ENCODE measurements at regions not wholly inside any gene's neighbourhood (a gene's known extent, or its start where the extent isn't known, plus 50 kb on each side); places are given as distances from the start of the nearest gene placed in this dataset.

DNA sequence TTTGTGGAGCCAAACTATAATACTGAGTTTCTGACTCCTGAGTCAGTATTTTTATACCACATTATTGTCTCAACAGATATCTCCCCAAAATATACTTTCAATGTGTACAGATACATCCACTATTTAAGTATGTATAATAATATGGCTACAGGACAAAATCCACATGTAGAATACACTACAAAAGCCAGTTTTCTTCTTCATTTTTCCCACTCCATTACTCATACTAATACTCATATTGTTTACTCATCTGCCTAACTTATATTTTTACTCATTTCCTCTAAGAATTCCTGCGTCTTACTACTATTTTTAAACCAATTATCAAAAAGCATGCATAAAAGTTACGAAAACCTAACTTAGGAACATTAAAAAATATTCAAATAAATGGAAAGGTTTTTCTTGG is 440.8 kb downstream of the ZNF385D start:
- no peak for ATAC-seq
- no peak for TF ChIP-seq TOX (CRISPR knock-in tag; IDR thresholded peaks at IDR 0.05; ENCODE audit: borderline replicate concordance)

- ATAC-seq: no peak
- TF ChIP-seq ZNF565 (CRISPR knock-in tag; conservative IDR thresholded peaks at IDR 0.05; ENCODE audit: low read depth) (no peak), ARNTL (CRISPR knock-in tag; IDR thresholded peaks at IDR 0.05; ENCODE audit: borderline replicate concordance, low read depth) (no peak), PPARA (CRISPR knock-in tag; IDR thresholded peaks at IDR 0.05; ENCODE audit: borderline replicate concordance) (no peak), ZFP30 (CRISPR knock-in tag; IDR thresholded peaks at IDR 0.05) (no peak), POU6F1 (CRISPR knock-in tag; IDR thresholded peaks at IDR 0.05; ENCODE audit: borderline replicate concordance, low read depth) (no peak), OSR1 (CRISPR knock-in tag; IDR thresholded peaks at IDR 0.05) (no peak), PATZ1 (CRISPR knock-in tag; IDR thresholded peaks at IDR 0.05; ENCODE audit: borderline replicate concordance) (no peak), TOX (CRISPR knock-in tag; IDR thresholded peaks at IDR 0.05; ENCODE audit: borderline replicate concordance) (no peak), ESRRG (CRISPR knock-in tag; IDR thresholded peaks at IDR 0.05) (no peak), TCF4 (CRISPR knock-in tag; IDR thresholded peaks at IDR 0.05; ENCODE audit: borderline replicate concordance) (no peak), ZFP3 (CRISPR knock-in tag; IDR thresholded peaks at IDR 0.05) (no peak), SNAI2 (CRISPR knock-in tag; IDR thresholded peaks at IDR 0.05) (no peak), ZNF8 (CRISPR knock-in tag; IDR thresholded peaks at IDR 0.05) (no peak), ZNF70 (CRISPR knock-in tag; IDR thresholded peaks at IDR 0.05) (no peak), ZC3H10 (CRISPR knock-in tag; IDR thresholded peaks at IDR 0.05) (no peak)
These were observed 453.7 kb downstream of the ZNF385D start for GRCh38 chr3:21297304-21297703.

- no peak for TF ChIP-seq ZFP3 (CRISPR knock-in tag; IDR thresholded peaks at IDR 0.05)
- TF ChIP-seq ZFP30 (CRISPR knock-in tag; IDR thresholded peaks at IDR 0.05): no peak
- no peak for TF ChIP-seq SNAI2 (CRISPR knock-in tag; IDR thresholded peaks at IDR 0.05)
- peak; percentile 53; the same call in 2 of the 3 replicates for ATAC-seq
These were observed 456.2 kb downstream of the ZNF385D start for GRCh38 chr3:21294768-21295167.

- no peak for TF ChIP-seq SNAI2 (CRISPR knock-in tag; IDR thresholded peaks at IDR 0.05)
- TF ChIP-seq BACH2 (CRISPR knock-in tag; IDR thresholded peaks at IDR 0.05; ENCODE audit: borderline replicate concordance): no peak
- no peak for TF ChIP-seq PPARA (CRISPR knock-in tag; IDR thresholded peaks at IDR 0.05; ENCODE audit: borderline replicate concordance)
- no peak for TF ChIP-seq ZNF565 (CRISPR knock-in tag; conservative IDR thresholded peaks at IDR 0.05; ENCODE audit: low read depth)
- TF ChIP-seq ESRRG (CRISPR knock-in tag; IDR thresholded peaks at IDR 0.05): no peak
- no peak for TF ChIP-seq ZNF70 (CRISPR knock-in tag; IDR thresholded peaks at IDR 0.05)
- TF ChIP-seq ZFP3 (CRISPR knock-in tag; IDR thresholded peaks at IDR 0.05): no peak
- no peak for ATAC-seq
These were observed 458.0 kb downstream of the ZNF385D start for GRCh38 chr3:21292971-21293370.

- no peak for ATAC-seq
These were observed 460.5 kb downstream of the ZNF385D start for GRCh38 chr3:21290557-21290956.

More at GRCh38 chr3:21290557-21290956, 460.5 kb downstream of the ZNF385D start:
- TF ChIP-seq OSR1 (CRISPR knock-in tag; IDR thresholded peaks at IDR 0.05): no peak
- TF ChIP-seq TCF4 (CRISPR knock-in tag; IDR thresholded peaks at IDR 0.05; ENCODE audit: borderline replicate concordance): no peak
- TF ChIP-seq SNAI2 (CRISPR knock-in tag; IDR thresholded peaks at IDR 0.05): no peak
- TF ChIP-seq, protein P1, sequence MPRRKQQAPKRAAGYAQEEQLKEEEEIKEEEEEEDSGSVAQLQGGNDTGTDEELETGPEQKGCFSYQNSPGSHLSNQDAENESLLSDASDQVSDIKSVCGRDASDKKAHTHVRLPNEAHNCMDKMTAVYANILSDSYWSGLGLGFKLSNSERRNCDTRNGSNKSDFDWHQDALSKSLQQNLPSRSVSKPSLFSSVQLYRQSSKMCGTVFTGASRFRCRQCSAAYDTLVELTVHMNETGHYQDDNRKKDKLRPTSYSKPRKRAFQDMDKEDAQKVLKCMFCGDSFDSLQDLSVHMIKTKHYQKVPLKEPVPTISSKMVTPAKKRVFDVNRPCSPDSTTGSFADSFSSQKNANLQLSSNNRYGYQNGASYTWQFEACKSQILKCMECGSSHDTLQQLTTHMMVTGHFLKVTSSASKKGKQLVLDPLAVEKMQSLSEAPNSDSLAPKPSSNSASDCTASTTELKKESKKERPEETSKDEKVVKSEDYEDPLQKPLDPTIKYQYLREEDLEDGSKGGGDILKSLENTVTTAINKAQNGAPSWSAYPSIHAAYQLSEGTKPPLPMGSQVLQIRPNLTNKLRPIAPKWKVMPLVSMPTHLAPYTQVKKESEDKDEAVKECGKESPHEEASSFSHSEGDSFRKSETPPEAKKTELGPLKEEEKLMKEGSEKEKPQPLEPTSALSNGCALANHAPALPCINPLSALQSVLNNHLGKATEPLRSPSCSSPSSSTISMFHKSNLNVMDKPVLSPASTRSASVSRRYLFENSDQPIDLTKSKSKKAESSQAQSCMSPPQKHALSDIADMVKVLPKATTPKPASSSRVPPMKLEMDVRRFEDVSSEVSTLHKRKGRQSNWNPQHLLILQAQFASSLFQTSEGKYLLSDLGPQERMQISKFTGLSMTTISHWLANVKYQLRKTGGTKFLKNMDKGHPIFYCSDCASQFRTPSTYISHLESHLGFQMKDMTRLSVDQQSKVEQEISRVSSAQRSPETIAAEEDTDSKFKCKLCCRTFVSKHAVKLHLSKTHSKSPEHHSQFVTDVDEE (CRISPR knock-in tag; IDR thresholded peaks at IDR 0.05): no peak
- TF ChIP-seq, protein P2, sequence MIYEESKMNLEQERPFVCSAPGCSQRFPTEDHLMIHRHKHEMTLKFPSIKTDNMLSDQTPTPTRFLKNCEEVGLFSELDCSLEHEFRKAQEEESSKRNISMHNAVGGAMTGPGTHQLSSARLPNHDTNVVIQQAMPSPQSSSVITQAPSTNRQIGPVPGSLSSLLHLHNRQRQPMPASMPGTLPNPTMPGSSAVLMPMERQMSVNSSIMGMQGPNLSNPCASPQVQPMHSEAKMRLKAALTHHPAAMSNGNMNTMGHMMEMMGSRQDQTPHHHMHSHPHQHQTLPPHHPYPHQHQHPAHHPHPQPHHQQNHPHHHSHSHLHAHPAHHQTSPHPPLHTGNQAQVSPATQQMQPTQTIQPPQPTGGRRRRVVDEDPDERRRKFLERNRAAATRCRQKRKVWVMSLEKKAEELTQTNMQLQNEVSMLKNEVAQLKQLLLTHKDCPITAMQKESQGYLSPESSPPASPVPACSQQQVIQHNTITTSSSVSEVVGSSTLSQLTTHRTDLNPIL (CRISPR knock-in tag; IDR thresholded peaks at IDR 0.05; ENCODE audit: low read depth): no peak
- TF ChIP-seq ZFP30 (CRISPR knock-in tag; IDR thresholded peaks at IDR 0.05): no peak
- TF ChIP-seq PPARA (CRISPR knock-in tag; IDR thresholded peaks at IDR 0.05; ENCODE audit: borderline replicate concordance): no peak
- no peak for TF ChIP-seq BACH2 (CRISPR knock-in tag; IDR thresholded peaks at IDR 0.05; ENCODE audit: borderline replicate concordance)
- no peak for TF ChIP-seq PATZ1 (CRISPR knock-in tag; IDR thresholded peaks at IDR 0.05; ENCODE audit: borderline replicate concordance)
- TF ChIP-seq ZNF565 (CRISPR knock-in tag; conservative IDR thresholded peaks at IDR 0.05; ENCODE audit: low read depth): no peak
- no peak for TF ChIP-seq CSDC2 (CRISPR knock-in tag; IDR thresholded peaks at IDR 0.05)
- no peak for TF ChIP-seq TOX (CRISPR knock-in tag; IDR thresholded peaks at IDR 0.05; ENCODE audit: borderline replicate concordance)
- no peak for TF ChIP-seq ISL1 (CRISPR knock-in tag; IDR thresholded peaks at IDR 0.05)
- TF ChIP-seq ZFP3 (CRISPR knock-in tag; IDR thresholded peaks at IDR 0.05): no peak

All from SK-N-SH treated with all-trans-retinoic acid at 6 μM for 48 hours (cell line).